IPS DF 4.7 (cell line): ENCODE measurements at regions not wholly inside any gene's neighbourhood (a gene's known extent, or its start where the extent isn't known, plus 50 kb on each side); places are given as distances from the start of the nearest gene placed in this dataset.
"Not testable (repeated sequence)": the region's sequence is repeated elsewhere in the genome, so short reads cannot be mapped to it uniquely, and the experiment has no call there.

Source experiments
- DNase-seq: peaks from one replicate; pipeline ENCODE4 v3.0.0-alpha.2; 2013; ENCODE audit warnings: low spot score; ENCODE audit errors: extremely low read depth

- no peak for DNase-seq
These were observed 707.5 kb upstream of the FSHR start for GRCh38 chr2:49861821-49862220.

- no peak for DNase-seq
These were observed 706.5 kb upstream of the FSHR start for GRCh38 chr2:49860834-49861233.

- DNase-seq: no peak
These were observed 705.9 kb upstream of the FSHR start for GRCh38 chr2:49860170-49860569.

- no peak for DNase-seq
These were observed 704.3 kb upstream of the FSHR start for GRCh38 chr2:49858657-49859056.

- no peak for DNase-seq
These were observed 703.8 kb upstream of the FSHR start for GRCh38 chr2:49858113-49858490.

- no peak for DNase-seq
These were observed 703.2 kb upstream of the FSHR start for GRCh38 chr2:49857371-49858112.

- no peak for DNase-seq
These were observed 691.4 kb upstream of the FSHR start for GRCh38 chr2:49845671-49846070.

- no peak for DNase-seq
These were observed 690.7 kb upstream of the FSHR start for GRCh38 chr2:49845021-49845420.

- not testable (repeated sequence) for DNase-seq
These were observed 689.8 kb upstream of the FSHR start for GRCh38 chr2:49844113-49844512.

GRCh38 chr2:49843314-49843713 is 689.0 kb upstream of the FSHR start:
- no peak for DNase-seq

- no peak for DNase-seq
These were observed 686.2 kb upstream of the FSHR start for GRCh38 chr2:49840428-49840975.

- no peak for DNase-seq
These were observed 685.5 kb upstream of the FSHR start for GRCh38 chr2:49839818-49840217.

GRCh38 chr2:49837561-49838293 is 683.4 kb upstream of the FSHR start:
- DNase-seq: no peak

GRCh38 chr2:49836017-49836416 is 681.7 kb upstream of the FSHR start:
- DNase-seq: no peak

GRCh38 chr2:49834433-49834832 is 680.1 kb upstream of the FSHR start:
- no peak for DNase-seq

GRCh38 chr2:49832555-49832954 is 678.2 kb upstream of the FSHR start:
- DNase-seq: no peak

- no peak for DNase-seq
These were observed 677.5 kb upstream of the FSHR start for GRCh38 chr2:49831698-49832367.

GRCh38 chr2:49830846-49831245 is 676.5 kb upstream of the FSHR start:
- no peak for DNase-seq

- DNase-seq: no peak
These were observed 673.1 kb upstream of the FSHR start for GRCh38 chr2:49827366-49827765.

- DNase-seq: no peak
These were observed 658.9 kb upstream of the FSHR start for GRCh38 chr2:49813208-49813607.

- no peak for DNase-seq
These were observed 658.4 kb upstream of the FSHR start for GRCh38 chr2:49812730-49813129.

GRCh38 chr2:49811502-49811901 is 657.2 kb upstream of the FSHR start:
- no peak for DNase-seq
